CD1c-positive myeloid dendritic cell (primary cell): ENCODE measurements at regions not wholly inside any gene's neighbourhood (a gene's known extent, or its start where the extent isn't known, plus 50 kb on each side); places are given as distances from the start of the nearest gene placed in this dataset.
"Not testable (repeated sequence)": the region's sequence is repeated elsewhere in the genome, so short reads cannot be mapped to it uniquely, and the experiment has no call there.

ENCODE experiments used
- DNase-seq: peaks from one replicate; pipeline ENCODE4 v3.0.0-alpha.2; 2016; ENCODE audit errors: extremely low spot score

DNA sequence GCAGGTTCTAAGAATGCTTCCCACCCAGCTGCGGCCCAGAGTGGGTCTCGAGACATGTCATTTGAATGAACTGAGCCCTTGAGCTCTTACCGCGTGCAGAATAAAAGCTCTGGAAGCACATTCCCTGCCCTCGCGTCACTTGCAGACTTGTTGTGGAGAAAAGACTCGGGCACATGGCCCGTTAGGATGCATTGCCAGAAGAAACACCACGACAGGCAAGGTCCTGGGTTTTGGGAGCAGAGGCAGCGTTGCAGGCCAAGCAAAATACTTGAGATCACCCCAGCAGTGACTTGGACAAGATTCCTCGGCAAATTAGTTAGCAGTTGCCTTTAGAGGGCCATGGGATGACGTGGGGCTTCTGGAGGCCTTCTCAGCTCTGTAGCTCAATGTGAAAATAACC lies 170.8 kb upstream of the MSX2 start:
- DNase-seq, result no peak

- DNase-seq, result no peak
These were observed 168.7 kb upstream of the MSX2 start for GRCh38 chr5:174555726-174556125.

- no peak for DNase-seq
These were observed 167.6 kb upstream of the MSX2 start for GRCh38 chr5:174556756-174557155.

DNA sequence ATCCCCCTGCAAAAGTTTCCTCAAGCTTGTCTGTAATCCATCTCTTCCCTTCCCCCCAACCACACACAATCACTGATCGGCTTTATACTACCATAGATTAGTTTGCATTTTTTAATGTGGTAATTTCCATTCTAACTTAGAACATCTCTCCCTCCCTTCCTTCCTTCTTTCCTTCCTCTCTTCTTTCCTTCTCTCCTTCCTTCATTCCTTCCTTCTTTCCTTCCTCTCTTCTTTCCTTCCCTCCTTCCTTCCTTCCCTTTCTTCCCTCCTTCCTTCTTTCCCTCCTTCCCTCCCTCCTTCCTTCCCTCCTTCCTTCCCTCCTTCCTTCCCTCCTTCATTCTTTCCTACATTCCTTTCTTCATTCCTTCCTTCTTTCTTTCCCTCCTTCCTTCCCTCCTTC lies 166.2 kb upstream of the MSX2 start:
- no peak for DNase-seq

DNA sequence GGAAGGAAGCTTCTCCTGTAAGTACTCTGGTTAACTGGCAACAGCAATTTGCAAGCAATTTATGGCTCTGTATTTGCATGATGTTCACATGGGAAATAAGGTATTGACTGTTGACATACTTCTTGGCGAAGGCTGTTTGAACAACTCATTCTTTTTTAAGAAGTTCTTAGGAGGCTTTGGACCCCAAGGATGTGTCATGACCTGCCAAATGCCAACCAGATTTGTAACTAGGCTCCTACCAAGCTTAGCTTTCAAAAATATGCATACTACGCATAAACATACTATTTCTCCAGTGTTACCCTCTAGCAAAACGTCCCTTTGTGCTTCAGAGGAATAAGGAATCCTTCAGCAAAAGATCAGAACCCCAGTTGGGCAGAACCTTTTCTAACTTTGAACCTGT lies 165.2 kb upstream of the MSX2 start:
- DNase-seq, result no peak

GRCh38 chr5:174559566-174560090 lies 164.8 kb upstream of the MSX2 start:
- DNase-seq, result no peak

- no peak for DNase-seq
These were observed 163.5 kb upstream of the MSX2 start for GRCh38 chr5:174560861-174561260.

DNA sequence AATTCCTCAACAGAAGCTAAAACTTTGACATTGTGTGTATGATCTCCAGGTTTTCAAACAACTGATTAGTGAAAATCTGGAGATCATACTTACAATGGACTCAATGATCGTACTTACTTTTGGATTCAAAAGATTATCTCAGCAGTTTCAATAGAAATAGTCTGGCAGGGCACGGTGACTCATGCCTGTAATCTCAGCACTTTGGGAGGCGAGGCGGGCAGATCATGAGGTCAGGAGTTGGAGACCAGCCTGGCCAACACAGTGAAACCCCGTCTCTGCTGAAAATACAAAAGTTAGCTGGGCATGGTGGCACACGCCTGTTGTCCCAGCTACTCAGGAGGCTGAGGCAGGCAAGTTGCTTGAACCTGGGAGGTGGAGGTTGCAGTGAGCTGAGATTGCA lies 161.3 kb upstream of the MSX2 start:
- not testable (repeated sequence) for DNase-seq

GRCh38 chr5:174563899-174564298 lies 160.5 kb upstream of the MSX2 start:
- no peak for DNase-seq

- DNase-seq, result no peak
These were observed 156.8 kb upstream of the MSX2 start for GRCh38 chr5:174567506-174568141.

DNA sequence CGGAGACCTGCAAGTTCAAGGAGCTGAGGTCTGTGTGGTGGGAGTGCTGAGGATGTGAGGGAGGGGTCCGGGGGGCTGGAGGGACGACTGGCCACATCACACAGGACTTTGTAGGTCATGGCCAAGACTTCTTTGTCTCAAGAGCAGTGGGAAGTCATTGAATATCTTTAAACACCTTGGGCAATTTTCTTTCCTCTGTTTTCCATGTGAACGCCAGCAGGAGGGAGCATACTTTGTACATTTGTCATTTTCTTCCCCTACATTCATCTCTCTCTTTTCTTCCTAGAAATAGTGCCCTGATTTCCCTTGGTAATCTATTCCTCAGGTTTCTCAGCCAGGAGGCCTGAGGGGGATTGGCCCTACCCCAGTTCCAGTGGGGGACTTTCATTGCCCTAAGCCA lies 153.7 kb upstream of the MSX2 start:
- DNase-seq, result no peak

DNA sequence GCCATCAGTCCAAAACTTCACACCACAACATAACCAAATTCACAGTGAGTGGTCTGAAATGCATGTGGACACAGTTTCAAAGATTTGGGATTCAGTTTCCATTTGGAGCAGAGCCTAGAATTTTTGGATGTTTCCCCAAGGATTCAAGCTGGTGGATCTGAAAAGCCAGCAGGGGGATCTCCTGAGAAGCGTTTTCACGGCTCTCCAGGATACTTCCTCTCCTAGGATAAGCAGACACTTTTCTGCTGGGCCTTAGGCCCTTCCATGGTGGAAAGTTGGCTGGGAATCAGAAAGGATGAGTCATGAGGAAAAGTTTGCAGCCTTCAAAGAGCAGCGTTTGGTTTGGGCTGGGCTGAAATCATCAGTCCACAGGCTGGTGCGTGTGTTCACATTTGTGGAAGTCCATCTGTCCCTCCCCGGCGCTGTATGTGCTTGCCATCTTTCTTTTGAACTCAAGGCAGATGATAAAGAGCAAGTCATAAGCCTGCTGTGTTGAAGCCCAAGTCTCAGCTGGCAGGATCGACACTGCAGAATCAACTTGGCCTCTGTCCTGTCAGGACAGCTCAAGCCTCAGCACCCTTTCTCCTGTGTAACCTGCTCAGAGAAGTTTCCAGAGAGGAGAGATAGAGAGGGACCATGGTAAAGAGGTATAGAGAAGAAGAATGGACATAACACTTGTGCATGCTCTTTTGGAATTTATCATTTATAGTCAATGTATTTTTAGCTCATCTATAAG lies 152.6 kb upstream of the MSX2 start:
- DNase-seq, result no peak

- no peak for DNase-seq
These were observed 151.8 kb upstream of the MSX2 start for GRCh38 chr5:174572591-174572990.

DNA sequence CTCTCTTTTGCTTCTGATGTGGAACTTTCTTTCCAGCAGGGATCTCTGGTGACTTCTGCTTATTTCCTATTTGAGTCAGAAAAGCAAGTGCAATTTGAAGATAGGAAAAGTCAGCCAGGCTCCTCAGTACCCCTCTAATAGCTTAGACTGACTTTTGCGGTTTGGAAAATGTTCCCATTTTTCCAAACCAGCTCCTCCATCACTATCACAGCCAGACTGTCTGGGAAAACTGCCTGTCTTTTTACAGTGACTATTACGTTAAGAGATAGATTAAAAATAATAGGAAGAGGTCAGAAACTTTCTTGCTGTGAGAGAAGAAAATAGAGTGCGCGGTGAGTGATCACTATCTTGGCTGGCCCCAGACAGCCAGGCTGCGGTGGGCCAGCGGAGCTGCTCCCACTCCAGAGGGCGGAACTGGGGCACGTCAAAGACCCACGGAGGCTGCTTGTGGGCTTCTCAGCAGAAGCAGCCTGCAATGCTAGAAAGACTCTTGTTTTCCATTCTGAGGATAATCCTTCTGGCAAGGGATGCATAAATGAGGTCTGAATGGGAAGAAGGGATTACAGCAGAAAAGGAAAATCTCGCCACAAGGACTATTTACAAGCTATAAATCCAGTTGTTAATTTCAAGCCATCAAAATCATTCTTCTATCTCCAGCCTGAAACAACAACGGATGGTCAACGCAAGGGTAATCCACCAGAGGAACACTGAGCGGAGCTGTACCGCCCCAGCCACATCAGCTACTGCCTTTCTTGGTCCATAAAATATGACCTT lies 151.0 kb upstream of the MSX2 start:
- no peak for DNase-seq

DNA sequence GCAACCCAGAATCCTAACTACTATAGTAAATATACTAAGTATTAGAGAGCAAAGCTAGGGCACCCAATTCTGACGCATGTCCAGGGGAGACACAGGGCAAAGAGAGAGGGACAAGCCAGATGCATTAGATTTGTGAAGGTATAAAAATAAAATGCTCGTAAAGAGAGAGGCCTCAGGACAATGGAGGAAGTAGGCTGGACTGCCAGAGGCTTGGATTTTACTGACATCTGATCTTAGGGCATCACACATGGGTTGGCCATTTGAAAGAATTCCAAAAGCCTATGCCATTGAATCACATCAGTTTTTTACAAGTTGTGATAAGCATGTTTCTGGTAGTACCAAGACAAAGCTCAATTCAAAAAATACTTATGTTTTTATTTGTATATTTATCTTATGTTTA lies 149.3 kb upstream of the MSX2 start:
- no peak for DNase-seq

- no peak for DNase-seq
These were observed 148.3 kb upstream of the MSX2 start for GRCh38 chr5:174576042-174576441.

DNA sequence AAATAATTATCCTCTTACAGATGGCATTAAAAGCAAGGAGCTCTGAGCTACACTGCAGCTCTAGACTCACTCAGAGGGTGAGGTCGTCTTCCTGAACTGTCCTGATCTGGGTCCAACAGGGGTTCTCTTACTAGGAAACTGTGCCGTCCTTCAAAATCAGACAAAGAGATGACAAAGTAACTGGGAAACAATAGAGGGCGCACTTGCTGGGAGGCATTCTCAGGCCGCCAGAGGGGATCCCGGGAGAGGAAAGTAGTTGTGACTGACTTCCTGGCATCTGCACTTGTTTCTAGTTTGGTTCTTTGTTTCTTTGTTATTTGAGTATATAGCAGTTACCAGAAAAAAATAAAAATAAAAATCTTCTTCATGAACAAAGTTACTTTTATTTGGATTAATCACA lies 142.9 kb upstream of the MSX2 start:
- DNase-seq, result no peak

DNA sequence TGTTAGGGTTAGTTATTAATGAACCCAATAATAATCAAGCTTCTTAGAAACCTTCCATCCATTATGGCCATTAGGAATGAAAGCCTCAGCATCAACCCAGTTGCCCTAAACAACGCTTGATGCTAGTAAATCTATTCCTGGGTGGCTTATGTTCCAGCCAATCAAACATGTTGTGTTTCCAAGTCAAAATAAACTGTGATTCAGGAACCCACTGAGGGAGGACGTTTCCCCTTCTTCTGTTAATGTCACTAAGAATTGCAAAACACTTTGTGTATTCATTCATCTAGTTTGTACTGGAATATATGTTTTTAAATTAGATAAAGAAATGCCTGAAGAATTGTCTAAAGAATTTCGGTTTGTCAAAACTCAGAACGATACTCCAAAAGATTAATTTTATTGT lies 142.5 kb upstream of the MSX2 start:
- no peak for DNase-seq

GRCh38 chr5:174583071-174583470 lies 141.3 kb upstream of the MSX2 start:
- no peak for DNase-seq

- no peak for DNase-seq
These were observed 138.9 kb upstream of the MSX2 start for GRCh38 chr5:174585472-174585871.

- DNase-seq, result not testable (repeated sequence)
These were observed 138.2 kb upstream of the MSX2 start for GRCh38 chr5:174586163-174586562.

DNA sequence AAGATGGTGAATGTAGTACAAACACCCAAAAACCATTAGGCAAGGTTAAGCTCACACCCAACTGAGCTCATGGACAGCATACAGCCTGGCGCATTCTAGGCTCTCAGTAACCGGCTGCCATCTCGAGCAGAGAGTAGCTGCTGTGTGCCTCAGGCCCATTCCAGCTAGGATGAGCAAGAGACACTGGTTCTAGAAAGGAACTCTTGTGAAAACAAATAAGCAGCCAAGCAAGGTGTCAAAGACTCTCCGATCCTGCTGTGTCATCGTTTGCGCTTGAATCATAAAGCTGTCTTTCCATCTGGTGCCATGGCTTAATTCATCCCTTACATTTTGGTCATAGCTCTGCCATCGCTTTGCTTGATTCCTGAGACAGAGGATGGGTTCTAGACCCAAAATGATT lies 135.4 kb upstream of the MSX2 start:
- no peak for DNase-seq

GRCh38 chr5:174589599-174589998 lies 134.8 kb upstream of the MSX2 start:
- DNase-seq, result no peak
